ENCODE measurements at regions not wholly inside any gene's neighbourhood (a gene's known extent, or its start where the extent isn't known, plus 50 kb on each side); places are given as distances from the start of the nearest gene placed in this dataset.

- no peak for TF ChIP-seq PREB (CRISPR knock-in tag; IDR thresholded peaks at IDR 0.05; ENCODE audit: borderline replicate concordance)
- no peak for TF ChIP-seq KAT7 (CRISPR knock-in tag; IDR thresholded peaks at IDR 0.05; ENCODE audit: borderline replicate concordance)
- TF ChIP-seq, protein P1, sequence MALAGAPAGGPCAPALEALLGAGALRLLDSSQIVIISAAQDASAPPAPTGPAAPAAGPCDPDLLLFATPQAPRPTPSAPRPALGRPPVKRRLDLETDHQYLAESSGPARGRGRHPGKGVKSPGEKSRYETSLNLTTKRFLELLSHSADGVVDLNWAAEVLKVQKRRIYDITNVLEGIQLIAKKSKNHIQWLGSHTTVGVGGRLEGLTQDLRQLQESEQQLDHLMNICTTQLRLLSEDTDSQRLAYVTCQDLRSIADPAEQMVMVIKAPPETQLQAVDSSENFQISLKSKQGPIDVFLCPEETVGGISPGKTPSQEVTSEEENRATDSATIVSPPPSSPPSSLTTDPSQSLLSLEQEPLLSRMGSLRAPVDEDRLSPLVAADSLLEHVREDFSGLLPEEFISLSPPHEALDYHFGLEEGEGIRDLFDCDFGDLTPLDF (CRISPR knock-in tag; IDR thresholded peaks at IDR 0.05), result no peak
- TF ChIP-seq STAT6 (CRISPR knock-in tag; conservative IDR thresholded peaks at IDR 0.05; ENCODE audit: low read depth), result no peak
- TF ChIP-seq ZNF416 (CRISPR knock-in tag; IDR thresholded peaks at IDR 0.05), result no peak
- TF ChIP-seq, protein P2, sequence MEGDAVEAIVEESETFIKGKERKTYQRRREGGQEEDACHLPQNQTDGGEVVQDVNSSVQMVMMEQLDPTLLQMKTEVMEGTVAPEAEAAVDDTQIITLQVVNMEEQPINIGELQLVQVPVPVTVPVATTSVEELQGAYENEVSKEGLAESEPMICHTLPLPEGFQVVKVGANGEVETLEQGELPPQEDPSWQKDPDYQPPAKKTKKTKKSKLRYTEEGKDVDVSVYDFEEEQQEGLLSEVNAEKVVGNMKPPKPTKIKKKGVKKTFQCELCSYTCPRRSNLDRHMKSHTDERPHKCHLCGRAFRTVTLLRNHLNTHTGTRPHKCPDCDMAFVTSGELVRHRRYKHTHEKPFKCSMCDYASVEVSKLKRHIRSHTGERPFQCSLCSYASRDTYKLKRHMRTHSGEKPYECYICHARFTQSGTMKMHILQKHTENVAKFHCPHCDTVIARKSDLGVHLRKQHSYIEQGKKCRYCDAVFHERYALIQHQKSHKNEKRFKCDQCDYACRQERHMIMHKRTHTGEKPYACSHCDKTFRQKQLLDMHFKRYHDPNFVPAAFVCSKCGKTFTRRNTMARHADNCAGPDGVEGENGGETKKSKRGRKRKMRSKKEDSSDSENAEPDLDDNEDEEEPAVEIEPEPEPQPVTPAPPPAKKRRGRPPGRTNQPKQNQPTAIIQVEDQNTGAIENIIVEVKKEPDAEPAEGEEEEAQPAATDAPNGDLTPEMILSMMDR (IDR thresholded peaks at IDR 0.05), result no peak
- TF ChIP-seq SP1 (CRISPR knock-in tag; conservative IDR thresholded peaks at IDR 0.05), result no peak
- TF ChIP-seq MYBL2 (CRISPR knock-in tag; IDR thresholded peaks at IDR 0.05), result no peak
- no peak for TF ChIP-seq NR2C2 (CRISPR knock-in tag; IDR thresholded peaks at IDR 0.05)
Measured at GRCh38 chr6:126947070-126947469, 171.4 kb upstream of the RSPO3 start.

Measured in WTC11 (cell line).